Endodermal cell (in vitro differentiated cells): ENCODE measurements at regions not wholly inside any gene's neighbourhood (a gene's known extent, or its start where the extent isn't known, plus 50 kb on each side); places are given as distances from the start of the nearest gene placed in this dataset.

ENCODE experiments used
- DNase-seq: peaks from one replicate; pipeline ENCODE4 v3.0.0-alpha.2; 2017
- H3K27ac ChIP-seq: 2 replicates; pipeline ENCODE4 v1.5.1; 2013; ENCODE audit warnings: mild to moderate bottlenecking, low read depth, low read length, moderate library complexity
- H3K27me3 ChIP-seq: 2 replicates; pipeline ENCODE4 v1.6.1; 2013; ENCODE audit warnings: mild to moderate bottlenecking, low read length, moderate library complexity; ENCODE audit not compliant: insufficient read depth, control insufficient read depth, poor library complexity, severe bottlenecking
- H3K36me3 ChIP-seq: 2 replicates; pipeline ENCODE4 v1.7.0; 2013; ENCODE audit warnings: mild to moderate bottlenecking, low read length, moderate library complexity; ENCODE audit not compliant: control insufficient read depth, insufficient read depth
- H3K4me1 ChIP-seq: one replicate; pipeline ENCODE4 v1.7.0; 2013; ENCODE audit warnings: low read length; ENCODE audit not compliant: control insufficient read depth, insufficient read depth
- H3K4me3 ChIP-seq: 2 replicates; pipeline ENCODE4 v1.5.1; 2013; ENCODE audit warnings: mild to moderate bottlenecking, low read length, moderate library complexity
- H3K9ac ChIP-seq: 2 replicates; pipeline ENCODE4 v1.6.1; 2013; ENCODE audit warnings: mild to moderate bottlenecking, low read length, moderate library complexity; ENCODE audit not compliant: poor library complexity, severe bottlenecking; ENCODE audit errors: extremely low read depth
- H3K9me3 ChIP-seq: 2 replicates; pipeline ENCODE4 v1.6.1; 2013; ENCODE audit warnings: mild to moderate bottlenecking, low read length, moderate library complexity; ENCODE audit not compliant: control insufficient read depth
- H3K27ac Mint-ChIP-seq: 2 replicates; pipeline ENCODE4 v1.8.0; 2020; ENCODE audit warnings: mixed read lengths
- H3K27me3 Mint-ChIP-seq: 2 replicates; pipeline ENCODE4 v1.8.0; 2021; ENCODE audit warnings: mild to moderate bottlenecking, mixed read lengths; ENCODE audit not compliant: insufficient read depth
- H3K36me3 Mint-ChIP-seq: 2 replicates; pipeline ENCODE4 v1.8.0; 2020; ENCODE audit warnings: low read depth, mixed read lengths
- H3K4me1 Mint-ChIP-seq: 2 replicates; pipeline ENCODE4 v1.8.0; 2020; ENCODE audit warnings: mixed read lengths
- H3K4me3 Mint-ChIP-seq: 2 replicates; pipeline ENCODE4 v1.8.0; 2020; ENCODE audit warnings: mild to moderate bottlenecking, moderate library complexity, mixed read lengths
- H3K9me3 Mint-ChIP-seq: 2 replicates; pipeline ENCODE4 v1.8.0; 2020; ENCODE audit warnings: mild to moderate bottlenecking, mixed read lengths
- CTCF ChIP-seq: fragments of 200-600 bp; sonication (generic); conservative IDR thresholded peaks from 2 replicates; pipeline ENCODE4 v1.5.0; 2021; ENCODE audit warnings: antibody characterized with exemption, mild to moderate bottlenecking
- WGBS, 2 experiments: methylation state at CpG; one replicate each; pipeline versions ENCODE4 v1.1.5 to v1.1.7; 2013; ENCODE audit warnings: missing lambda C conversion rate in 2 of 2, mixed read lengths in 1 of 2; ENCODE audit not compliant: insufficient coverage in 1 of 2, insufficient read length in 1 of 2; 5-methylcytosine and 5-hydroxymethylcytosine counted together

DNA sequence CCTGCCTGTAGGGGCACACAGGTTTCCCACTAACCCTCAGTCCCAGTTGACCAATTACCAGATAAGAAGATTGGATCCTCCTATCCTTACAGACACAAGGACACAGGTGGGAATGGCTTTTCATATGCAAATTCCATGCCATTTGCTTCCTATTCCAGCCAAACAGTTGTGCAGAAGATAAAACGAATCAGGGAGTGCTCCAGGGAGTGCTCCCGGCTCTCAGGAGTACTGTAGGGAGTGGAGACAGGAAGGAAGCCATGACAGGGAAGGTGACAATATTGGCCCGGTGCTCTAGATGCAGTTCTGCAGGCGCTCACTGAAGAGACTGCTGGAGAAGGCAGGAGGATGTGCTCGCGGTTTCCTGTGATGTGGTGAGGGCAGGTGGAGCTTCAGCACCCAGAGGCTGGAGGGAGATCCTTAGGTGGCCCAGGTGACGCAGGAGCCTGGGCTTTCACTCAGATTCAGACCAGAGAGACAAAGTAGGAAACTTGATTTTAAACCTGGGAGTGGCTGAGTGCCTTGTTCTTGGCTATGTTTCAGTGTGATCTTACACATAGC lies 260.0 kb downstream of the AUH start:
- H3K27ac ChIP-seq: no peak overlapping the region
- peak; percentile 42 for DNase-seq
- no peak overlapping the region for H3K27ac Mint-ChIP-seq
- H3K36me3 Mint-ChIP-seq: no peaks in the 10 kb centered on the region
- H3K27me3 ChIP-seq: no peaks in the 10 kb centered on the region
- H3K4me1 ChIP-seq: no peaks in the 10 kb centered on the region
- H3K4me3 Mint-ChIP-seq: no peak overlapping the region
- no peak overlapping the region for H3K9ac ChIP-seq
- no peak for TF ChIP-seq CTCF
- no peaks in the 10 kb centered on the region for H3K36me3 ChIP-seq
- H3K9me3 ChIP-seq: no peaks in the 10 kb centered on the region
- WGBS, 2 experiments: 85 to 96% methylated on average over 6 to 7 of the region's 7 CpGs
- H3K4me1 Mint-ChIP-seq: no peaks in the 10 kb centered on the region
- no peaks in the 10 kb centered on the region for H3K27me3 Mint-ChIP-seq
- H3K4me3 ChIP-seq: no peak overlapping the region
- H3K9me3 Mint-ChIP-seq: no peaks in the 10 kb centered on the region

DNA sequence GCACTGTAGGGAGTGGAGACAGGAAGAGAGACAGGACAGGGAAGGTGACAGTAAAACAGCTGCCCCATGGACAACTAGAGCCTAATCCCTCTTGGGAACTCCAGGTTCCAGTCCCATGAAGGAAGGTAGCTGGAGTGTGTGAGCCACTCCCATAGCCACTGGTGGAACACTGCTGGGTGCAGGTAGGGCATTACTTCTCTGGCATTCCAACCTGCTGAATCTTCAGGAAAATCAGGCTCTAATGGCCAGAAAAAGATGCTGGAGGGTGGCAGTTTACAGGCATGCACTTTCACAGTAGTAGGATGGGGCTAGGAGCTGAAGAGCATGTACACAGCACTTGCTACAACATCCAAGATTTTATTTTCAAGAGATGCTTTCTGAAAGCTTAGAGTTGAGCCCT lies 259.4 kb downstream of the AUH start:
- Mint-ChIP-seq H3K4me3 (no peak overlapping the region), H3K4me1 (no peaks in the 10 kb centered on the region), H3K9me3 (no peaks in the 10 kb centered on the region), H3K27ac (no peak overlapping the region), H3K27me3 (no peaks in the 10 kb centered on the region), H3K36me3 (no peaks in the 10 kb centered on the region)
- Histone ChIP-seq H3K4me3 (no peak overlapping the region), H3K36me3 (no peaks in the 10 kb centered on the region), H3K9me3 (no peaks in the 10 kb centered on the region), H3K9ac (no peak overlapping the region), H3K27ac (no peak overlapping the region), H3K4me1 (no peaks in the 10 kb centered on the region), H3K27me3 (no peaks in the 10 kb centered on the region)
- no peak for DNase-seq
- no peak for TF ChIP-seq CTCF

DNA sequence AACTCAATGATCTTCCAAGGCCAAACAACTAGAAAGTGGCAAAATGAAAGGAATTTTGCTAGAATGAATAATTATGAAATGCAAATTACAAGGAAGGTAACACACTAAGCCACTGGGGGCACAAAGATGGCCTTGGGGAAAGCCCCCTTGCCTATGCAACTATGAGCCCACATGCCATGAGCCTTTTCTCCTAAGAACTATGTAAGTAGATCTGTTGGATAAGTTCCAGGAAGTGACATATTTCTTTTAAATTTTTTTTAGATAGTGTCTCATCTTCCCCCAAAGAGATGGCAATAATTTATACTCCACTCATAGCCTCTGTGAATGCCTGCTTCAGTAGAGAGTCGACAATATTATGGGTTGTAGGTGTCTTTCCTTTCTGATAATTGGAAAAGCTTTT lies 257.8 kb downstream of the AUH start:
- H3K4me1 ChIP-seq: no peaks in the 10 kb centered on the region
- H3K36me3 Mint-ChIP-seq: no peaks in the 10 kb centered on the region
- 90% methylated on average over 1 of the region's 1 CpG; no CpG with 5 or more reads in 1 of the 2 experiments for WGBS, 2 experiments
- H3K27ac ChIP-seq: no peak overlapping the region
- DNase-seq: no peak
- H3K4me1 Mint-ChIP-seq: no peaks in the 10 kb centered on the region
- TF ChIP-seq CTCF: no peak
- H3K36me3 ChIP-seq: no peaks in the 10 kb centered on the region
- H3K27me3 ChIP-seq: no peaks in the 10 kb centered on the region
- no peak overlapping the region for H3K4me3 Mint-ChIP-seq
- no peaks in the 10 kb centered on the region for H3K9me3 Mint-ChIP-seq
- no peaks in the 10 kb centered on the region for H3K27me3 Mint-ChIP-seq
- H3K9ac ChIP-seq: no peak overlapping the region
- H3K9me3 ChIP-seq: no peaks in the 10 kb centered on the region
- no peak overlapping the region for H3K27ac Mint-ChIP-seq
- no peak overlapping the region for H3K4me3 ChIP-seq
